ENCODE measurements at regions not wholly inside any gene's neighbourhood (a gene's known extent, or its start where the extent isn't known, plus 50 kb on each side); places are given as distances from the start of the nearest gene placed in this dataset.

DNA sequence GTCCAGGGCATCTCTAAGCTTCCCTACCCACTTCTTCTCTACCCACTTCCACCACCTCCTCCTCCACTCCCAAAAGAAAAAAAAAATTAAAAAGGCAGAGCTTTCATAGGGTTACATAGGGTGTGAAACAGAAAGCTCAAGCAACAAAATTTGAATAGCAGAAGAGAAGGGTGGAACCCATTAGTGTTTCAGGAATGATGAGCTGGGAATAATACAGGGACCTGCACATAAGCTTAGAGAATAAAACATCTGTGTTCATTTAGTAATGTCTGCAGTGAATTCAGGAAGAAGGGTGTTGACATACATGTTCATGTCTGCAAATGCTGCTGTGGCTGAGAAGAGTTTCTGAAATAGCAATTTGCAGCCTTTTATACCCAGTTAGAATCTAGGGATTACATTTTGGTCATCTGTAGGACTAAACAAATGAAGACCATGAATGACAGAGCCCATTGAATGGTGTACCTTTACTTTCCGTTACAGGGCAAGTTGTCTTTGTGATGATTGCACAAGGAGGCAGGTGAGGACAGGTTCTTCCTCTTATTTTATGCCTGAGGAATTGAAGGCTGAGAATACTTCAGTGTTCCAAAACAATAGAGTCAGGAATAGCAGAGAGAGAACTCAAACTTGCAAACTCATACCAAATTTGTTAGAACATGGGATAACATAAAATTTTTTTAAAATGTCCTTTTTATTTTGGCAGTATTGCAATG lies 975.1 kb downstream of the TFAP2A start:
- intact Hi-C loops (cut with micrococcal nuclease), result no loop called here
- H3K4me1 Mint-ChIP-seq, result no peaks in the 10 kb centered on the region
- no peak for DNase-seq
- POLR2A ChIA-PET (ENCODE audit: partially characterized antibody), result no interaction called here
- no peak overlapping the region for H3K27ac ChIP-seq (ENCODE audit: low read depth, low read length)
- no peaks in the 10 kb centered on the region for H3K27me3 Mint-ChIP-seq
- no peaks in the 10 kb centered on the region for H3K27me3 ChIP-seq (ENCODE audit: insufficient read depth, low read length)
- no peak overlapping the region for H3K4me3 ChIP-seq (ENCODE audit: low read length in 2 of 2)
- H3K9me3 ChIP-seq (ENCODE audit: control insufficient read depth in 1 of 2, low read length in 2 of 2), result no peaks in the 10 kb centered on the region
- peak overlapping the region in 1 of 7 donors; percentile 8 for H3K27ac Mint-ChIP-seq
- H3K4me3 Mint-ChIP-seq, result no peak overlapping the region
- H3K36me3 ChIP-seq (ENCODE audit: insufficient read depth, low read length), result no peaks in the 10 kb centered on the region
- no peaks in the 10 kb centered on the region for H3K4me1 ChIP-seq (ENCODE audit: insufficient read depth, low read length)
- no peaks in the 10 kb centered on the region for H3K36me3 Mint-ChIP-seq
- CTCF ChIA-PET (ENCODE audit: partially characterized antibody), result no interaction called here
- H3K9me3 Mint-ChIP-seq, result peaks cover 0 to 21% (median 14%) of the 10 kb centered on the region in 8 donors

DNA sequence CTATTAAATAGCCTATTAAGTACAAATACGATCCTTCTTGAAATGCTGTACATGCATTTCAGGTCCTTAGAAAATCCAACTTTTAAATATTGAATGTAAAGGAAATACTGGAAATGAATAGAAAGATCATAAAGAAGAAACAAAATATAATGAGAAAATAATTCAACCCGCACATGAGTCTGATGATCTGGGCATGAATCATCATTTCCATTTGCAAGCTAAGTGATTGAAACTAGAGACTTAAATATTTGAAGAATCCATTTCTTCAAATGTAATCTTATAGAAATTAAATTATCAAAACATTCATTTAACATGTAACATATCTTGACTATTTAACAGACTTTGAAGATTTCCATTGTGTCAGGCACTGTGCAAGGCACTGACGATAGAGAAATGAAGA lies 977.0 kb downstream of the TFAP2A start:
- Mint-ChIP-seq H3K27me3 (no peaks in the 10 kb centered on the region), H3K4me1 (no peaks in the 10 kb centered on the region), H3K36me3 (no peaks in the 10 kb centered on the region), H3K27ac (no peak overlapping the region), H3K4me3 (no peak overlapping the region), H3K9me3 (peaks cover 0 to 18% (median 11%) of the 10 kb centered on the region in 8 donors)
- POLR2A ChIA-PET (ENCODE audit: partially characterized antibody), result no interaction called here
- no peaks in the 10 kb centered on the region for H3K4me1 ChIP-seq (ENCODE audit: insufficient read depth, low read length)
- no peaks in the 10 kb centered on the region for H3K27me3 ChIP-seq (ENCODE audit: insufficient read depth, low read length)
- H3K36me3 ChIP-seq (ENCODE audit: insufficient read depth, low read length), result no peaks in the 10 kb centered on the region
- H3K4me3 ChIP-seq (ENCODE audit: low read length in 2 of 2), result no peak overlapping the region
- DNase-seq, result no peak
- H3K27ac ChIP-seq (ENCODE audit: low read depth, low read length), result no peak overlapping the region
- CTCF ChIA-PET (ENCODE audit: partially characterized antibody), result no interaction called here
- intact Hi-C loops (cut with micrococcal nuclease), result no loop called here
- no peaks in the 10 kb centered on the region for H3K9me3 ChIP-seq (ENCODE audit: control insufficient read depth in 1 of 2, low read length in 2 of 2)

DNA sequence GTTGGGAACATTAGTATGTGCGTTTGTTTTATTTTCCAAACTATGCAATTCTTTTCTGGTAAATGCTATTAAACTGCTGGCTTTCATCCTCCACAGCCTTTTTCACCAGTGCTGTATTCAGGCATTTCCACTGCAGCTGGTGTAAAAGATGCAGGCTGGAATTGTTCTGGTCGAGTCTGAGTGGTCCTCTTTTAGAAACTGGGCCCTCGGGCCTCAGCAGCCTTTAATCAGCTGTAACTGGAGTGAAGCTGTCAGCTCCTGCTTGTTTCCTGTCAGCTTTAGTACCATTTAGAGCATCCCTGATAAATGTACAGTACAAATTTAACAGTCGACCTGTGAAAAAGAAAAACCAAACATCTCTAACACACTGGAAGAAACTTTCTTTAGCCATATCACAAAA lies 979.6 kb downstream of the TFAP2A start:
- intact Hi-C loops (cut with micrococcal nuclease), result no loop called here
- Mint-ChIP-seq H3K36me3 (no peaks in the 10 kb centered on the region), H3K9me3 (peaks cover 0 to 14% (median 9%) of the 10 kb centered on the region in 8 donors), H3K27ac (no peak overlapping the region), H3K4me1 (no peaks in the 10 kb centered on the region), H3K4me3 (no peak overlapping the region), H3K27me3 (no peaks in the 10 kb centered on the region)
- ChIA-PET CTCF (ENCODE audit: partially characterized antibody) (no interaction called here), POLR2A (ENCODE audit: partially characterized antibody) (no interaction called here)
- H3K27ac ChIP-seq (ENCODE audit: low read depth, low read length), result no peak overlapping the region
- no peaks in the 10 kb centered on the region for H3K4me1 ChIP-seq (ENCODE audit: insufficient read depth, low read length)
- no peaks in the 10 kb centered on the region for H3K9me3 ChIP-seq (ENCODE audit: control insufficient read depth in 1 of 2, low read length in 2 of 2)
- H3K36me3 ChIP-seq (ENCODE audit: insufficient read depth, low read length), result no peaks in the 10 kb centered on the region
- DNase-seq, result no peak
- no peaks in the 10 kb centered on the region for H3K27me3 ChIP-seq (ENCODE audit: insufficient read depth, low read length)
- H3K4me3 ChIP-seq (ENCODE audit: low read length in 2 of 2), result no peak overlapping the region

DNA sequence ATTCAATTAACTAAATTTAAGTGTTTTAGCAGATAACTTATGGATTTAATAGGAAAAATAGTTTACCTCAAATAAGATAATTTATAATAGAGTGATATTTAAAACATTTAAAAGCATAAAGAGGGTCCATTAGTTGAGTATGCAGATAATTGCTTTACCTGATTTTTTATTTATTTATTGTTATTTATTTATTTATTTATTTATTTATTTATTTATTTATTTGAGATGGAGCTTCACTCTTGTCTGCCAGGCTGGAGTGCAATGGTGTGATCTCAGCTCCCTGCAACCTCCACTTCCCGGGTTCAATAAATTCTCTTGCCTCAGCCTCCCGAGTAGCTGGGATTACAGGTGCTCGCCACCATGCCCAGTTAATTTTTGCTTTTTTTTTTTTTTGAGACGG lies 982.9 kb downstream of the TFAP2A start:
- H3K27ac ChIP-seq (ENCODE audit: low read depth, low read length), result no peak overlapping the region
- H3K4me1 ChIP-seq (ENCODE audit: insufficient read depth, low read length), result no peaks in the 10 kb centered on the region
- ChIA-PET POLR2A (ENCODE audit: partially characterized antibody) (no interaction called here), CTCF (ENCODE audit: partially characterized antibody) (no interaction called here)
- no peak overlapping the region for H3K4me3 Mint-ChIP-seq
- peaks cover 0 to 15% (median 10%) of the 10 kb centered on the region in 8 donors for H3K9me3 Mint-ChIP-seq
- no peaks in the 10 kb centered on the region for H3K4me1 Mint-ChIP-seq
- no peaks in the 10 kb centered on the region for H3K27me3 Mint-ChIP-seq
- H3K27ac Mint-ChIP-seq, result no peak overlapping the region
- H3K9me3 ChIP-seq (ENCODE audit: control insufficient read depth in 1 of 2, low read length in 2 of 2), result no peaks in the 10 kb centered on the region
- H3K36me3 ChIP-seq (ENCODE audit: insufficient read depth, low read length), result no peaks in the 10 kb centered on the region
- H3K36me3 Mint-ChIP-seq, result no peaks in the 10 kb centered on the region
- no peaks in the 10 kb centered on the region for H3K27me3 ChIP-seq (ENCODE audit: insufficient read depth, low read length)
- intact Hi-C loops (cut with micrococcal nuclease), result no loop called here
- no peak for DNase-seq
- no peak overlapping the region for H3K4me3 ChIP-seq (ENCODE audit: low read length in 2 of 2)

DNA sequence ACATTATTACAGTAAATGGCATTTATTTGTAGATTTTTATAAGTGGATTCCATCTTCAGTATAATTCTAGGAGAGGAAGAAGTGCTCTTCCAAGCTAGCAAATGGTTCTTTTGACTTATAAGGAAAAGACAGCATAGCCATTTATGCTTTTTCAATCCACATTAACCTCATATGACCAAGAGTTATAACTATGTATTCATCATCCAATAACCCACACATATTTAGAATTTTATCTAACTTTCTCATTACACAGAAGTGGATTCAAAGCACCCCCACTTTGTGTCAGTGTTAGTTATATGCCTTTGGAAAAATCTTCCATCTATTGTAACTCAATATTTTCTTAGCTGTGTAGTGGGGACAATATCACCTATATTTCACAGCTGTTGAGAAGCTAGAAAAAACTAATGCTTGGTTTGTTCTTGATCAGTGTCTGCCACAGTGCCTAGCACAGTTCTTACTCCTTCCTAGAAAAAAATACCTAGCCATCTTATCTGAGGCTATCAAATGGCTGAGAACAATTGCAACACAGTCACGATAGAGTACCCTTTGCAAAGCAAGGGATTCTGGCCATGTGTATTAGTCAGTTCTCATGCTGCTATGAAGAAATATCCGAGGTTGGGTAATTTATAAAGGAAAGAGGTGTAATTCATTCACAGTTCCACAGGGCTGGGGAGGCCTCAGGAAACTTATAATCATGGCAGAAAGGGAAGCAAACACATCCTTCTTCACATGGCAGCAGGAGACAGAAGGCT lies 986.3 kb downstream of the TFAP2A start:
- no peaks in the 10 kb centered on the region for H3K36me3 ChIP-seq (ENCODE audit: insufficient read depth, low read length)
- Mint-ChIP-seq H3K27ac (no peak overlapping the region), H3K36me3 (no peaks in the 10 kb centered on the region), H3K4me1 (no peaks in the 10 kb centered on the region), H3K9me3 (peaks cover 0 to 14% (median 7%) of the 10 kb centered on the region in 8 donors), H3K4me3 (no peak overlapping the region), H3K27me3 (no peaks in the 10 kb centered on the region)
- no peak overlapping the region for H3K4me3 ChIP-seq (ENCODE audit: low read length in 2 of 2)
- DNase-seq, result no peak
- CTCF ChIA-PET (ENCODE audit: partially characterized antibody), result no interaction called here
- no peaks in the 10 kb centered on the region for H3K4me1 ChIP-seq (ENCODE audit: insufficient read depth, low read length)
- POLR2A ChIA-PET (ENCODE audit: partially characterized antibody), result no interaction called here
- intact Hi-C loops (cut with micrococcal nuclease), result no loop called here
- H3K9me3 ChIP-seq (ENCODE audit: control insufficient read depth in 1 of 2, low read length in 2 of 2), result no peaks in the 10 kb centered on the region
- no peak overlapping the region for H3K27ac ChIP-seq (ENCODE audit: low read depth, low read length)
- no peaks in the 10 kb centered on the region for H3K27me3 ChIP-seq (ENCODE audit: insufficient read depth, low read length)

DNA sequence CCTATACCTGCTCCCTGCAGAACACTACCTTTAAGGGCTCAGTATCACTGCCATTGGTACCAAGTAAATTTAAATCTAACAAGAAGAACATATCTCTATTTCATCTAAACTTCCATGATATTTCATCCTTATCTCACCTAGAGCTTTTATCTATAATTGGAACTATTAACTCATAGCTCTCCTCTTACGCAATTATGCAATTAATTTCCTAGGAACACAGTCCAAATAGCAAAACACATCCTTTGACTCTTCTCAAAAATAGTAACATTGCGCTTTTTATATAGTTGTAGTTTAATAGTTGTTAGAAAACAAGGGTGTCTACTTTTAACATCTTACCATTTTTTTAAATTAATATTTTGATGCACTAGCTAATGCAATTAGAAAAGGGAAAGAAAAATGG lies 986.8 kb upstream of the SLC35B3 start:
- no peaks in the 10 kb centered on the region for H3K27me3 Mint-ChIP-seq
- no peak overlapping the region for H3K4me3 Mint-ChIP-seq
- Histone ChIP-seq H3K27me3 (ENCODE audit: insufficient read depth, low read length) (no peaks in the 10 kb centered on the region), H3K4me1 (ENCODE audit: insufficient read depth, low read length) (no peaks in the 10 kb centered on the region), H3K27ac (ENCODE audit: low read depth, low read length) (no peak overlapping the region), H3K4me3 (ENCODE audit: low read length in 2 of 2) (no peak overlapping the region), H3K9me3 (ENCODE audit: control insufficient read depth in 1 of 2, low read length in 2 of 2) (no peaks in the 10 kb centered on the region), H3K36me3 (ENCODE audit: insufficient read depth, low read length) (no peaks in the 10 kb centered on the region)
- H3K36me3 Mint-ChIP-seq, result no peaks in the 10 kb centered on the region
- no peak overlapping the region for H3K27ac Mint-ChIP-seq
- intact Hi-C loops (cut with micrococcal nuclease), result no loop called here
- CTCF ChIA-PET (ENCODE audit: partially characterized antibody), result no interaction called here
- POLR2A ChIA-PET (ENCODE audit: partially characterized antibody), result no interaction called here
- H3K9me3 Mint-ChIP-seq, result peaks cover 0 to 8% (median 4%) of the 10 kb centered on the region in 8 donors
- H3K4me1 Mint-ChIP-seq, result no peaks in the 10 kb centered on the region
- DNase-seq, result no peak

DNA sequence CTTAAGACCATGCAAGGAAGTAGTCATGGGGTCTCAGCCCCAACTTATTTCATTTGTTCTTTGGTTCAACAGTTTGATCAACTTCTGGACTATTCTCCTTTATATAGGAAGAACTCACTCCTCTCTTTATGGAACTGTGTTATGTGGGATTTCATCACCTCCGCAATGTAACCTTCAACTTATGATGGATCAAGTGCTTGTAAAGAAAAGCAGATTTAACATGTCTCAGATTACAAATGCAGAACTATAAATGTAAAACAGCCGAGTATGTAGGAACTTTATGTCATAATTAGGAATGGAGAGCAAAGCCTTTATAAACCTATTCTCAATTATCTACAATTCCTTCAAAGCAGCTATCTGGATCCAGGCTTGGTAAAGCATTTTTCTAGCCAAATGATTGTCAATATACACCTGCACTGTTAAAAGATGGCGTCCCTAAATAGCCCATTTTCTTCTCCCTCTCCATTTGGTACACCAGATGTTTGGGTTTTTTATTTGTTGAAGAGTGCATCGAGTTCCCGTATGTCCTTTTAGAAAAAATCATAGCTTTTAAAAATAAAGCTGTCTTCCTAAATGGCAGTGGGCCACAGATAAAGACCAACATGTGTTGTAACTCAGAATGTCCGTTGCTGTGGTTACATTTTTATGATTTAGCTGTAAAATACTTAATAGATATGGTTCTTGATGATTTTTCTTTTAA lies 985.1 kb upstream of the SLC35B3 start:
- CTCF ChIA-PET (ENCODE audit: partially characterized antibody), result no interaction called here
- Mint-ChIP-seq H3K27ac (no peak overlapping the region), H3K27me3 (no peaks in the 10 kb centered on the region), H3K9me3 (peaks cover 0 to 6% (median 3%) of the 10 kb centered on the region in 8 donors), H3K4me3 (no peak overlapping the region), H3K36me3 (no peaks in the 10 kb centered on the region), H3K4me1 (no peaks in the 10 kb centered on the region)
- Histone ChIP-seq H3K9me3 (ENCODE audit: control insufficient read depth in 1 of 2, low read length in 2 of 2) (no peaks in the 10 kb centered on the region), H3K4me1 (ENCODE audit: insufficient read depth, low read length) (no peaks in the 10 kb centered on the region), H3K36me3 (ENCODE audit: insufficient read depth, low read length) (no peaks in the 10 kb centered on the region), H3K27ac (ENCODE audit: low read depth, low read length) (no peak overlapping the region), H3K27me3 (ENCODE audit: insufficient read depth, low read length) (no peaks in the 10 kb centered on the region), H3K4me3 (ENCODE audit: low read length in 2 of 2) (no peak overlapping the region)
- no peak for DNase-seq
- intact Hi-C loops (cut with micrococcal nuclease), result no loop called here
- POLR2A ChIA-PET (ENCODE audit: partially characterized antibody), result no interaction called here
